ENCODE measurements at regions not wholly inside any gene's neighbourhood (a gene's known extent, or its start where the extent isn't known, plus 50 kb on each side); places are given as distances from the start of the nearest gene placed in this dataset.

- FAIRE-seq, result no peak
Observed at GRCh38 chr2:128958241-128958640, 639.6 kb upstream of the HS6ST1 start.

- no peak for FAIRE-seq
Observed at GRCh38 chr2:128967646-128968045, 649.0 kb upstream of the HS6ST1 start.

GRCh38 chr2:128969374-128969773 is 650.7 kb upstream of the HS6ST1 start:
- no peak for FAIRE-seq

- no peak for FAIRE-seq
Observed at GRCh38 chr2:128970332-128971116, 651.9 kb upstream of the HS6ST1 start.

- no peak for FAIRE-seq
Observed at GRCh38 chr2:128973566-128973965, 654.9 kb upstream of the HS6ST1 start.

- no peak for FAIRE-seq
Observed at GRCh38 chr2:128978212-128978611, 659.5 kb upstream of the HS6ST1 start.

DNA sequence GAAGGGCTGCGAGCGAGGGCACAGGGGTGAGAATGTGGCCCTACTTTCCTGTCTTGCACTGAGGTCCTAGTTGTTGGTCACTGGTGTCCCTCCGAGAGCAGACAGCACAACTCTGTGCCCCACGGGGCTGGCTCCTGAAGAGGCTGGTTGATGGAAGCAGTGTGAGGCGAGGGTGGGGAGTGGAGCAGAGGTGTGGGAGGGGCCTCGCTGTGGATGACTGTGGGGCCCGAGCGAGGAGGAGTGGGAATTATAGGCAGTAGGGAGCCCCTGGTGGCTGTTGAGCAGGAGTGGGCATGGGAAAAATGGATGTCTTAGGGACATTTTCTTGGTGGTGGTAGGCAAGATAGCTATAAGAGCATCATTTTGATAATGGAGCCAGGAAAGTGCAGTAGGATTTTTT is 660.5 kb upstream of the HS6ST1 start:
- no peak for FAIRE-seq

- FAIRE-seq, result no peak
Observed at GRCh38 chr2:128980475-128980874, 661.8 kb upstream of the HS6ST1 start.

GRCh38 chr2:128981353-128981752 is 662.7 kb upstream of the HS6ST1 start:
- FAIRE-seq, result no peak

GRCh38 chr2:128982001-128982400 is 663.3 kb upstream of the HS6ST1 start:
- no peak for FAIRE-seq

DNA sequence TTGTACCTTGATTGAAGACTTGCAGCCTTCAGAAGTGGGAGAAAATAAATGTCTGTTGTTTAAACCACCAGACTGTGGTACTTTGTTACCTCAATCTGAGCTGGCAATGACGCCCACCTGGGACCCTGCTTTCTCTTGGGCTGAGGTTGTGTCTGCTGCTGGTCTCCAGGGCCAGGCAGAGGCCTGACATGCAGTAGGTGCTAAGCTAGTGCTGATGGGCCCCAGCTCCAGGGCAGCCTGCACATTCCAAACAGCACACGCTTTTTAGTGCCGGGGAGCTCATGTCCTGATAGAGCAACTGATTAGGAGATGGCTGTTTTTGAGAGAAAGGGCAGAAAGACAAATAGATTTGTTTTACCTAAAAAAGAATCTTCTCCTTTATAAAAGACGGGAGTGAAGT is 664.0 kb upstream of the HS6ST1 start:
- no peak for FAIRE-seq

DNA sequence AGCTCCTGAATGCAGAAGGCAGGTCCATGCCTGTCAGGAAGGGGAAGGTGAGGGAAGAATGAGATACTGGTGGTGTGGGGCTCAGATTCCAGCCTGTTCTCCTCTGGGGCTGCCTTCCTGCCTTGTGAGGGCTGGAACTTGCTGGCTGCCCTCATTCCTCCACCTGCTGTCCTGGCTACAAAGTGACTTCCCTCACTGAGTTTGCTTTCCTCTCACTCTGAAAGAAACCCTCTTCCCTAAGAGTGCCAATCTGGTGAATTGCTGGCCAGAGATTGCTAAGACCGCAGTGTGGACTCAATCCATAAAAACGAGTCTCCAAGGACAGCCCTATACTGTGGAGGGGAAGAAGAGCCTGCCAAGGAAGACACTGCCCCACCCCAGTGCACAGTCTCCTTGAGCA is 664.4 kb upstream of the HS6ST1 start:
- FAIRE-seq, result no peak

DNA sequence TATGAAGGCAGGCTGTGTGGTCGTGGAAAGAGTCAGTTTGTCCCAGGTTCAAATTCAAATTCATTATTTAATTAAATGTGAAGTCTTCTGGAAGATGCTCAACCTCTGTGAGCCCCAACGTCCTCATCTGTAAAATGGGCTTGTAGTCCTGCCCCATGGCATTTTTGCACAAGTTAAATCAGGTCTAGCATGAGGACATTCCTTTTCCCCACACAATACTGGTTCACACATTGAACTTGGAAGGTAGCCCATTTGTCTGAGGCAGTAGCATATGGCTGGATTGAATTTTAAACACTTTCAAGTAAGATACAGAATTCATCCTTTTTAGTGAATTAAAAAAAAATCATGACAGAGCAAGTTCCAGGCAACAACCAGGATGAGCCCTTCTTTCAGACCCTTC is 665.4 kb upstream of the HS6ST1 start:
- no peak for FAIRE-seq

GRCh38 chr2:128984855-128985254 is 666.2 kb upstream of the HS6ST1 start:
- no peak for FAIRE-seq

GRCh38 chr2:128986026-128986715 is 667.5 kb upstream of the HS6ST1 start:
- no peak for FAIRE-seq

- FAIRE-seq, result no peak
Observed at GRCh38 chr2:128986867-128987268, 668.2 kb upstream of the HS6ST1 start.

- FAIRE-seq, result no peak
Observed at GRCh38 chr2:128988326-128988725, 669.7 kb upstream of the HS6ST1 start.

DNA sequence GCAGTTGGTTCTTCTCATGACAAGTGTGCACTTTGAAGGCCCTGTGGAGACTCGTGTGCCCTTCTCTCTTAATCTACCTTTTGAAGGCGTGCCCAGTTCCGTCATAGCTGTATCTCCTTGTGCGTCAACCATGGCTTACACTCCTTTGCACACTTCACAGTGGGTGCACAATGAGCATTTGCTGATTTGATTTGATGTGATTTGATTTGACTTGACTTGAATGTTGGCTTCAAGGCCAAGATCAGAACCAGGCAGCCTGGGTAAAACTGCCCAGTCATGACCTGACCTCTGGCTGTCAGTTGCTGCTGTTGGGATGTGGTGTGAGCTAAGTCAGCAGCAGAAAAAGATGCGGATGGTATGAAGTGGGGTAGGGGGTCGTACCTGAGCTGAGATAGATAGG is 670.3 kb upstream of the HS6ST1 start:
- FAIRE-seq, result no peak

DNA sequence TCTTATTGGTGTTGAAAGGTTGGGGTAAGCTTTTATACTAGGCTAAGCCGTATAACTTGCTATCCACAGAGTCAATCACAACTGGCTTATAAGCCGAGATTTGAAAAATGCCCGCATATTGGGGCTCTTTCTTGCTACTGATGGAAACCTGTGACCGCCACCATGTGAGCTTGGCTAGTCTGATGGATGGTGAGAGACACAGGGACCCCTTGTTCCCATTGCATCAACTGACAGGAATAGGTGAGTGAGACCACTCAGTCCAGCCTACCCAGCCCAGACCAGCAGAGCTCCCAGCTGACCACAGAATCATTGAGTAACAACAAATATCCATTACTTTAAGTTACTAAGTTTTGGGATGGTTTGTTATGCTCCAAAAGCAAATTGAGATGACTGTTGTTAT is 676.4 kb upstream of the HS6ST1 start:
- FAIRE-seq, result no peak

- no peak for FAIRE-seq
Observed at GRCh38 chr2:128996078-128996477, 677.4 kb upstream of the HS6ST1 start.

DNA sequence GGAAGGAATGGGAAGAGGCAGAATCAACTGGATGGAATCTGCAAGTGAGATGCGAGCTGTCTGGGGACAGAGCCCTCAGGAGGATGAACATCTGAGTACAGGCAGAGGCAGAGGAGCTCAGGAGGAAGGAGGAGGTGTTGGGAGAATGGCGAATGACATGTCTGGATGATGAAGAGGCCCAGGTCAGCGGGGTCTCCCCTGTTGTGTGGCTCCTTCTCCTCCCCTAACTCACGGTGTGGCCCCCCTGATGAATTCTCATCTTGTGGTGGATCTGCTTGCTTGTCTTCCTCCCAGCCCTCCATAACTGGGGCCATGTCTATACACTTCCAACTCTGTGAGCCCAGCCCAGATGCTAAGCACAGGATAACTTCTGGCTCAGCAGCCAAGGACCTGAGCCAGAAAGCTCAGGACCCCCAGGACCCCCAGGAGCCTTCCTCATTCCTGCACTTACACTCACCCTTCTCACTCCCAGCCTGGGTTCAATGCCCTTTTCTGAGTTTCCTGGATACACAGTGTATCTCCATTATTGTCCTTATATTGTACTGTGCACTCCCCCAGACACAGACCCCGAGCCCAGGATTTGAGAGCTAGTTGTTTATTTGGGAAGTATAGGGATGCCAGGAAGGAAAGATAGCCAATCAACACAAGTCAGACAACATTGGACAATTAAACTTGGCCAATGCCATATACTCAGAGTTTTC is 678.6 kb upstream of the HS6ST1 start:
- no peak for FAIRE-seq

DNA sequence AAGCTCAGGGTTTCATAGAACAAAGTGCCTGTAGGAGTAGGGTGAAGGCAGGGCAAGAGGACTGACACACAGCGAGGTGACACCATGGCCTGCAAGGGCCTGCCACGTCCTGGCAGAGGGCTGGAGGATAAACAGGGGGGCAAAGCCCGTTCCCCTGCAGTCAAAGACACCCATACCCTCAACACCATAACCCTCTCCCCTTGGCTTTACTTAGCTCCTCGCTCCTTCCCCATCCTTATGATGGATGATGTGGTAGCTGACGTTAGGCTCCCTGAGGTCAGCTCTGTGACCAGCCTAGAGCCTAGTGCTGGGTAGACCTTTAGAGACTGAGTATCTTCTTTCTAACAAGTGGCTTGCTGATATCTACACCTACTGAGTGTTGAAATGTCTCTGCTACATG is 683.3 kb upstream of the HS6ST1 start:
- FAIRE-seq, result no peak

GRCh38 chr2:129002751-129003150 is 684.1 kb upstream of the HS6ST1 start:
- no peak for FAIRE-seq

GRCh38 chr2:129004485-129004884 is 685.8 kb upstream of the HS6ST1 start:
- FAIRE-seq, result no peak

All from endometrium (tissue), 2 donors.